ENCODE measurements at regions not wholly inside any gene's neighbourhood (a gene's known extent, or its start where the extent isn't known, plus 50 kb on each side); places are given as distances from the start of the nearest gene placed in this dataset.
"Not testable (repeated sequence)": the region's sequence is repeated elsewhere in the genome, so short reads cannot be mapped to it uniquely, and the experiment has no call there.

DNA sequence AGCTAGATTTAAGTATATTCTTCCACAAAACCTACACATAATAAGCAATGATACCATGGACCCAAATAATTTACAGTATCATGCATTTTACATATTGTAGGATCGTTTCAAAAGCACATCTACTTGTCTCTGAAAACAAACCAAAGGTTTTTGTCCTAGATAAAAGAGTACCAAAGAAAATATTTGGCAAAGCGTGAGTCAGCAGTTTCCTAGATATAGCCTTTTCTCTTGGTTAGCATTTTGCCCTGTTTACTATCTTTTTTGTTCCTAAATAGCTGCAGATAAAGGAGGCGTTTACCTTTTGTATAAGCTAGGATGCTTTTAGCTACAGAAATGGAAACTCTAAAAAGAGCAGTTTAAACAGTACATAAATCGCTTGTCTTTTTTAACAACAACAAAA, 305.8 kb upstream of the GULP1 start:
- no peak for DNase-seq (ENCODE audit: low read depth in 3 of 3, low spot score in 2 of 3)

DNA sequence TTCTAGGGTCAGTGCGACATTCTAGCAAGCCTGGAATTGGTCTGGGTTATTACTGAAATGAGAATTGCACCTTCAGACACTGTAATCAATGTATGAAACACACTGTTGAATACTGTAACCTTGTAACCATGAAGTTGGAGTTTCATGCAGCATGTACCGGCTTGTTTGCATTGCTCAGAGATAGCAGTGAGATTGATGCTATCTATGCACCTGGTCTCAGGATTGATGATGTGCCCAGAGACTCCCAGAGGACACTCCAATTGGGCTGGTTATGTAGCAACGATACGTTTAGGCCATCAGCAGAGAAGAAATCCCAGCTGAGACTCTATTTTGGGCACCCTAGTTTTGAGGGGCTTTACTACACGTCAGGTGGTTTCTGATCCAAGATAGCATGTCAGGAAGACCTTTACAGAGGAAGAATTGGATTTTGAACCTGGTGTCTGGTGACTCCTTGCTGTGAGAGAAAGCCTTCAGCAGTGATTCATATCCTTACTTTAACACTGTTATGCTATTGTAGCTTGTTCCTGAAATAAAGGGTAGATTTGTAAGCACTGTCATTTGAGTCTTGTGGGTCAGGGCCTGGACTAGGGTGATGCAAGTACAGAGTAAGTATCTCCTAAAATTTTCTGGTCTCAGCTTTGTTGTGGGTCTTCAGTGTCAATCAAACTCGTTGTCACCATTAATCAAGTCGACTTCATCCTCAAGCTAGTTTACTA, 305.1 kb upstream of the GULP1 start:
- no peak for DNase-seq (ENCODE audit: low read depth in 3 of 3, low spot score in 2 of 3)

DNA sequence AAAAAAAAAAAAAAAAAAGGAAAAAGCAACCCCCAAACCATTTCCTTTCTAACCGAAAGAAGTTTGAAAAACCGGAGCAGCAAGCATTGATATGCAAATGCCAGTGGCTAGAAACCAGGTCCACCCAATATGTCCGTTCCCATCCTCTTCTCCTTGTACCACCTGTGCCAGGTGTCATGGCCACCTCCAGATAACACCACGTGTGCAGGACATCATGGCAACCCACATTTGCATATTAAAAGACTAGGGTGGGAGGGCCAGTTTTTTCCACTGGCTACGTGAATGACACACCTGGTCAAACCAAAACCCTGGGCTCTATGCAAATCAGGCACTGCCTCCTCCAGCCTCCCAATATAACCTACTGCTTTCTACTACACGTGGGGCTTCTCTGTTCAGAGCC, 303.3 kb upstream of the GULP1 start:
- DNase-seq (ENCODE audit: low read depth in 3 of 3, low spot score in 2 of 3), result no peak

DNA sequence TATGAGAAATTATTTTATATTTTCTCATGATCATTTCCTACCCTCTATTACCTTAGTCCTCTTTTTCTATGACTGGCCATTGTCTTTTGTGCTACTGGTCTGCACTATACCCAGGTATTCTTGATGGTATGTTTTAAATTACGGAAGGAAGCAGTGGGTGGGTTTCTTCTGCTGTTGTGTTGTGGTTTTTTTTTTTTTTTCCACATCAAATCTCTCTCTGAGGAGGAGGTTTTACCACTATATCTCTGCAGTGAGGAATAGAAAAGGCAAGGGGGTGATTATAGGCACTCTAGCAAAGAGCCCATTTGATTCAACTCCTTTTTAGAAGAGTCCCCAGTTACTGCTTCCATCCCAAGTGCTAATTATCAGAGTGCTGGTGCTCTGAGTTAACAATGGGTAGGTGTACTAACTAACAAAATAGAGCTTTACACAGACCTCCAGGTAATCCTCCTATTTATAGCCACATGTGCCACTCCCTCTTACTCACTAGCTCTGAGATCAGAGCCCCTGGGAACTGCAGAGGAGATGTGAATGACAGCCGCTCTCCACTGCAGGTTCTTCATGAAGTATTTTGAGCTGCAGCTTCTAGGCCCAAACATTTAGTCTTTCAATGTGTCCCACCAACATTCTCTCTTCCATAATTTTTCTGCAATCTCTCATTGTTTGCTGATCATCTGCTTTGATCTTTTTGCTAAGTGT, 301.6 kb upstream of the GULP1 start:
- no peak for DNase-seq (ENCODE audit: low read depth in 3 of 3, low spot score in 2 of 3)

DNA sequence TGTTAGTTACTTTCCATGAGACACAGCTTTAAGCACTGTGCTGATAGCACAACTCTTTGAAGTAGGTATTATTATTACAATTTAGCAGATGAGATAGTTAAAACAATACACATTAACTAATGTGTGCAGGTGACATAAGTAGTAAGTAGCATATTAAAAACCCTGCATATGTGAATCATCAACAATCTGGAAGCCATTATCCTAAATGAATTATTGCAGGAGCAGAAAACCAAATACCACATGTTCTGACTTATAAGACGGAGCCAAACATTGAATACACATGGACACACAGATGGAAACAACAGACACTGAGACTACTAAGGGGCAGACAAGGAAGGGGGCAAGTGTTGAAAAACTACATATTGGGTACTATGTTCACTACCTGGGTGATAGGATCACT, 300.3 kb upstream of the GULP1 start:
- no peak for DNase-seq (ENCODE audit: low read depth in 3 of 3, low spot score in 2 of 3)

DNA sequence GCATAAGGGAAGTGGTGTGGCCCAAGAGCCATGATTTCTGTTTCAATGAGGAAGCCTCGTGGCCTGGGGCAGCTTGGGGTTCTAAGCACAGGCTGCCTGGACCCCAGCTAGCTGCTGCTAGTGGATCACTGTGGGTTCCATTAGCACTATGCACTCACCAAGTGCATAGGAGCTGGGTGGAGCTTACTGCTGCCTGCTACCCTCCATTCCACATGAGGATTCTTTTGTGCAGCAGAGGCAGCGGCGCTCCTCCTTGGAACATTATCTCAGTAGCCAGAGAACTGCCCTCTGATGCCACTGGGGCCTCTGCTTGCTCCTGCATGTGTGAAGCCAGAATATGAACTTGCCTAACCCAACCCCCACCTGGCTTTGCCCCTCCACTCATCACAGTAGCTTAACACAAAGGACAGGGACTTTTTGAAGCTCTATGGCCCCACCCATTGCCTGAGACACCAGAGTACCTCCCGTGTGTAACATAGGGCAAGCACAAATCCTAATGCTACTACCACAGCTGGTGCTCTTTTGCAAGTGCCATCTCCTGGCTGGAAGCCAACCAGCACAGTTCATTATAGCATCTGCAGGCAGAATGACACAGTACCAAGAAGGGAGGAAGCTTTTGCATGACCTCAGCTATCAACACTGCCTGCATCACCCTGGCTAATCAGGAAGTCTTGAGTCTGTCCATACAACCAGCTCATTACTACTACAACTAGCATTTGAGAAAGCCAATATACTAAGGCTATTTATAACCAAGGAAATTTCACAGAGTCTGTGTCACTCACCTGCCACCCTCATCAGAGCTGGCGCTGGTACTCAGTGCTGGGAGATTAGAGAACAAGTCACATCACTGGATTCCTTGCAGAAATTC, 297.0 kb upstream of the GULP1 start:
- no peak for DNase-seq (ENCODE audit: low read depth in 3 of 3, low spot score in 2 of 3)

DNA sequence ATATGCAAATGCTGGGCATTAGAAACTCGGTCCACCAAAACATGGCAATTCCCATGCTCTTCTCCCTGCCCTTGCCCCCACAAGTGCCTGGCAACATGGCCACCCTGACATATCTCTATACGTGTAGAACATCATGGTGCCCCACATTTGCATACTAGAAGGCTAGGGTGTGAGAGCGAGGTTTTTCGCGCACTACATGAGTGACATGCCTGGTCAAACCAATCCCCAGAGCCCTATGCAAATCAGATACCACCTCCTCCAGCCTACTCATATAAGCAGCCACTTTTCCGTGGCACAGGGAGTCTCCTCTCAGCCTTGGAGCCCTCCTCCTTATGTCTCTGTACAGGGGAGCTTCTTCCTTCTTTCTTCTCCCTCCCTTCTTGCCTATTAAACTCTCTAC, 296.1 kb upstream of the GULP1 start:
- no peak for DNase-seq (ENCODE audit: low read depth in 3 of 3, low spot score in 2 of 3)

DNA sequence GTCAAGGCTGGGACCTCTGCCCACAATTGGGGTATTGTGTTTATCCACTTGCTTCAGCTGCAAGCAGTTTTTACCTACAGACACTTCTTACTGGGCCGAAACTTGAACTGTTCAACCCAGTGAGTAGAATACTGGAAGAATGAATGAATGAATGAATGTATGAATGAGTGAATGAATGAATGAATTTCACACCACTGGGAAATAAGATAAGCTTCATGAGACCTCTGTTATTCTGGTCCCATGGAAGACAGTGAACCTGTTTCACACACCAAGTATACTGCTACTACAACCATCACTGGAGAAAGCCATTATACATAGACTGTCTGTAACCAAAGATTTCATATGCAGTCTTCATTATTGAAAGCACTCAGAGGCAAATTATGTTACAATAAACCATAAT, 295.0 kb upstream of the GULP1 start:
- no peak for DNase-seq (ENCODE audit: low read depth in 3 of 3, low spot score in 2 of 3)

DNA sequence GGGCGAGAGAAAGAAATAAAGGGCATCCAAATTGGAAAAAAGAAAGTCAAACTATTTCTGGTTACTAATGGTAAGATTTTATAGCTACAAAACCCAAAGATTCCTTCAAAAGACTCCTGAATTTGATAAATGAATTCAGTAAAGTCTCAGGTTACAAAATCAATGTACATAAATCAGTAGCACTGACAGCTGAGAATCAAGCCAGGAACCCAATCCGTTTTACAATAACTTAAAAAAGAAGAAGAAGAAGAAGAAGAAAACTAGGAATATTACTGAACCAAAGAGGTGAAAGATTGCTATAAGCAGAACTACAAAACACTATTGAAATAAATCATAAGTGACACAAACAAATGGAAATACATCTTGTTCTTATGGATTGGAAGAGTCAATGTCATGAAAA, 291.5 kb upstream of the GULP1 start:
- no peak for DNase-seq (ENCODE audit: low read depth in 3 of 3, low spot score in 2 of 3)

DNA sequence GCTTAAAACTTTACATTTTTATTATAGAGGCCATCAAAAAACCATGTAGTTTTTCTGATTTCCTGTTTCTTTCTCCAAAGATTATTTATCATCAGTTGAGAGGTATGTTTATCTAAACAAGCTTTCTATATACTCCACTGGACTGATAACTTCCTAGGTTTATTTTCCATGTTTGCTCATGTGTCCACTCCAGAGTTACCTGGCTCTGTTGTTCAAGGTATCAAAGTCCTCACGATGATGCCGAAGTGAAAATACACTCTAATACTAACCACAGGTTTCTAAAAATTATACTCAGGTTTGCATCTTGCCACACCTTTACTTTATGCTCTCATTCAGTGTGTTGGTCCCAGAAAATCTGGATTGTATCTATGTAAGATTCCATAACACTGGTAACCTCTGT, 287.9 kb upstream of the GULP1 start:
- DNase-seq (ENCODE audit: low read depth in 3 of 3, low spot score in 2 of 3), result no peak

DNA sequence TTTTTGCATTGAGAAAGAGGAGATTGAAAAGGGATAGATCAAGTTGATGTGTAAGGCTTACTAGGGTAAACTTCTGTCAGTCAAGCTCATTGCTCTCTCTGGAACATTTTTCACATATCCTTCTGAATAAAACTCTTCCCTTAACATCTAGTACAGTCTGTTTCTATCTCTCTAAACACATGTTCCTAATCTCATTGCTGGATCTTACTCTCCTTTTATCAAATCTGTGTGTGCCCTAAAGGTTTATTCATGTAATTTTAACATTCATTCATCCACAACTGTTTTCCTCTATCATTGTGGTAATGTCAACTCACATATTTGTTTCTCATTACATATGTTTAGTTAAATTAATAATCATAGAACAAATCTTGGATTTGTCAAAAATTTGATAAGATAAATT, 277.9 kb upstream of the GULP1 start:
- no peak for DNase-seq (ENCODE audit: low read depth in 3 of 3, low spot score in 2 of 3)

DNA sequence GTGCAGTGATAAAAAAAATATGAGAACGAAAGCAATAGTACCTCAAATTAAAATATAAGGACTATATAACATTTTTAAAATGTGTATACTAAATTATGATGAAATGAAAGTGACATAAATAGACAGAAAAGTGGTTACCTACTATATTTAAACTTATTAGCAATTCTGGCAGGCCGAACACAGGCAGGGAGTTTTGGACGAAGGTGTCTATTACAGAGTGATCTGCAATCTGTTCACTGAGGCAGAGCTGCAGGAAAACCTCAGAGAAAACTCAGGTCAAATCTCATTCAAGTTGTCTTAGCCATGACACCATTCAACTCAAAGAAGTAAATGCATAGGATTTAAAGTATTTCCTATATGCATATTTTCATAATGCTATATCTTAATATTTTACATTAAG, 274.8 kb upstream of the GULP1 start:
- no peak for DNase-seq (ENCODE audit: low read depth in 3 of 3, low spot score in 2 of 3)

DNA sequence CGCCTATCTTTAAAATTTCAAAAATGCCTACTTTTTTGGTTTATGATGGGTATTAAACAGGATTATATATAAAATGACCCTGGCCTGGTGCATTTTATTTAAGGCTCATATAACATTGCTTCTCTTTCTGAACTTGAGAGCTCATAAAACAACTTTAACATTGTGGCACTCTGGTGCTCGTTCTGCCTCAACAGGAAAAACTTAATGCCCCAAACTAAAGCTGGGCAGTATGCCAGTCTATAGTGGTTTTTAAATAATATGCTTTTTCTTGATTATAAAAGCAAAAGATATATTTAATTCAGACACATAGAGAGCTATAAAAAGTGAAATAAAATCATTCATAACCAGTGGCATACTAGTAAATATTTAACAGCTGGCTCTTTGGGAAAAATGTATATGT, 269.3 kb upstream of the GULP1 start:
- DNase-seq (ENCODE audit: low read depth in 3 of 3, low spot score in 2 of 3), result no peak

DNA sequence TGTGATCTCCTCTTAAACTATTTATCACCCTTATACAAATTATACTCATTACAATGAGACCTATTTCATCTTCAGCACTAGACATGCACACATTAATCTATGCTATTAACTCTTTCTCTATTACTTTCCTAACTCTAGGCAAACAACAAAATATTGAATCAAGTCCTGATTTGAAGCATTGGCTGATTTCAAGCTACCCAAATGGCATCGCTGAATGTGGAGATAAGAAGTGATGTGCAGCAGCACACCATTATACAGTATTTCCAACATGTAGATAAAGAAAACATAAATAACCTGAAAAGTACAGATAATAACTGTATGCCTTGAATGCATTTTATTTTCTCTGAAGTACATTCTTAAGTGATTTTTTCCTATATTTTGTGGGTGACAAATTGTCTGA, 268.6 kb upstream of the GULP1 start:
- no peak for DNase-seq (ENCODE audit: low read depth in 3 of 3, low spot score in 2 of 3)

DNA sequence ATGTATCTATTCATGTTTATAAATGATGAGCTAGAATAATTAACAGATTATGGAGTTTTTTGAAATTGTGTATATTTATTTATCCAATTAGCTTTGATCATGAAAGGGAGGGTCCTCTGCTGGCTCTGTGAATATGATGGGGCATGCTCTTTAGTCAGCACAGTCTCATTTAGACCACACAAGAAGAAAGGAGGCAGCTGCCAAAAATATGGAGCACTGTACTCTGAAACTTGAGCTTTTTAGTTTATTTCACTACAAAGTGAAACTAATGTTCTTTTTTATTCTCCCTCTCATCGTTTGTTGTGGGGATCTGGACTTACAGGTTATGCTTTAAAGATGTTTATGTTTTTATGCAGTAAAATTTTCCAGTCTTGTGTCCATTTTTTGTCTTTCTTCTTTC, 266.9 kb upstream of the GULP1 start:
- DNase-seq (ENCODE audit: low read depth in 3 of 3, low spot score in 2 of 3), result no peak

DNA sequence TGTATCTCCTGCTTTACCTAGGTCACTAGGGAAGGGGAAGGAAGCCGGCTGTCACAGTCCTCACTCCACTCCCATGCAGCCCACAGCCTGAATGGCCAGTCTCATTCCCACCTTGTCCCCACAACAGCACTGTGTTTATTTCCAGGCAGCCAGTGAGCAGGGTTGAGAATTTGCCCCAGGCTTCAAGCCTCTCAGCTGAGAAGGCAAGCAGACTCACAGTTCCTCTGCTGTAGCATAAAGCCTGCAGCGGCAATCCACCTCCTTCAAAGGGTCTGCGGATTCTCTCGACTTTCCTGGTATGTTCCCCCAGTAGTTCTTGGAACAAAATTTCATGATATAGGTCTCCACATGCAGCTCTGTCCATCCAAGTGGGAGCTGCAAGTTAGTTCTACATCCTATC, 262.9 kb upstream of the GULP1 start:
- no peak for DNase-seq (ENCODE audit: low read depth in 3 of 3, low spot score in 2 of 3)

DNA sequence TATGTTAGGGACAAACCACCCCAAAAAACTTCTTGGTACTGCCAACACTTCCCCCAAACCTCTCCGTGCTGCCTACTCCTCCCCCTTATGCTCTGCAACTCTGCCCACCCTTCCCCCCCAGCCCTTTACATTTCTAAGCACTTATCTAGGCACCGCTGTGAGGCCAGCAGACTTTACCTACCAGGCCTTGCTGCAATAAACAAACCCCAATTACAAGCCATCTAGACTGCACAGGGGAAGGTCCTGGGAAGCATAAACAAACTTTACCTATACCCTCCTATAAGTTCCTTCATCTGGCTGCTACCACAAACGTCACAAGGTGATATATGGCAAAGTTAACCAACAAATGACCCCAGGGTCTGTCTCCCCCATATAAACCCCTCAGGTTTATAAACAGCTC, 259.4 kb upstream of the GULP1 start:
- no peak for DNase-seq (ENCODE audit: low read depth in 3 of 3, low spot score in 2 of 3)

DNA sequence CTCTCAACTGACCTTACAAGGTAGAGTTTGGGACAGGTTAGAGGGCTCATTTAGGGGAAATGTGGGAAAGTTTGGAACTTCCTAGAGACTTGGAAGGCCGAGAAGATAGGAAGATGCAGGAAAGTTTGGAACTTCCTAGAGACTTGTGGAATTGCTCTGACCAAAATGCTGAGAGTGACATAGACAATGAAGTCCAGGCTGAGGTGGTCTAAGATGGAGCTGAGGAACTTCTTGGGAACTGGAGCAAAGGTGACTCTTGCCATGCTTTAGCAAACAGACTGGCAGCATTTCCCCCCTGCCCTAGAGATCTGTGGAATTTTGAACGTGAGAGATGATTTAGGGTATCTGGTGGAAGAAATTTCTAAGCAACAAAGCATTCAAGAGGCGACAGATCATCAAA, 258.9 kb upstream of the GULP1 start:
- no peak for DNase-seq (ENCODE audit: low read depth in 3 of 3, low spot score in 2 of 3)

DNA sequence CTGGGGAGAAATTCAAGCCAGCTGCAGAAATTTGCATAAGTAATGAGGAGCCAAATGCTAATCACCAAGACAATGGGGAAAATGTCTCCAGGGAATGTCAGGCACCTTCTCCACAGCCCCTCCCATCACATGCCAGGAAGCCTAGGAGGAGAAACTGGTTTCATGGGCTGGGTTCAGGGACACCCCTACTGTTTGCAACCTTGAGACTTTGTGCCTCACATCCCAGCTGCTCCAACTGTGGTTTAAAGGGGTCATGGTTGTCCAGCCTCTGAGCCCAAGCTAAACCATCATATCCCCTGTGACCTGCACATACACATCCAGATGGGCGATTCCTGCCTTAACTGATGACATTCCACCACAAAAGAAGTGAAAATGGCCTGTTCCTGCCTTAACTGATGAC, 258.4 kb upstream of the GULP1 start:
- DNase-seq (ENCODE audit: low read depth in 3 of 3, low spot score in 2 of 3), result not testable (repeated sequence)

DNA sequence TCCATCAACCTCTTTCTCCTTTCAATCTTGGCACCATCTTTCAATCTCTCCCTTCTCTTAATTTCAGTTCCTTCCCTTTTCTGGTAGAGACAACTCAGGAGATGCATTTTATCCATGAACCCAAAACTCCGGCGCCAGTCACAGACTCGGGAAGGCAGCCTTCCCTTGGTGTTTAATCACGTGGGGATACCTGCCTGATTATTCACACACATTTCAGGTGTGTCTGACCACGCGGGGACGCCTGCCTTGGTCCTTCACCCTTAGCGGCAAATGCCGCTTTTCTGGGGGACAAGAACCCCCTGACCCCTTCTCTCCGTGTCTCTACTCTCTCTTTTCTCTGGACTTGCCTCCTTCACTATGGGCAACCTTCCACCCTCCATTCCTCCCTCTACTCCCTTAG, 257.6 kb upstream of the GULP1 start:
- DNase-seq (ENCODE audit: low read depth in 3 of 3, low spot score in 2 of 3), result not testable (repeated sequence)

DNA sequence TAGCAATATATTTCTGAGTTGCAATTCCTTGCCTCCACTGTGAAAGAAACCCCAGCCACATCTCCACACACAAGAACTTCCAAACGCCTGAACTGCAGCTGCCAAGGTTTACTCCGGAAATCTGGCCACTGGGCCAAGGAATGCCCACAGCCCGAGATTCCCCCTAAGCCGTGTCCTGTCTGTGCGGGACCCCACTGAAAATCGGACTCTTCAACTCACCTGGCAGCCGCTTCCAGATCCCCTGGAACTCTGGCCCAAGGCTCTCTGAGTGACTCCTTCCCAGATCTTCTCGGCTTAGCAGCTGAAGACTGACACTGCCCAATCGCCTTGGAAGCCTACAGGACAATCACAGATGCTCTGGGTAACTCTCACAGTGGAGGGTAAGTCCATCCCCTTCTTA, 256.3 kb upstream of the GULP1 start:
- DNase-seq (ENCODE audit: low read depth in 3 of 3, low spot score in 2 of 3), result not testable (repeated sequence)

DNA sequence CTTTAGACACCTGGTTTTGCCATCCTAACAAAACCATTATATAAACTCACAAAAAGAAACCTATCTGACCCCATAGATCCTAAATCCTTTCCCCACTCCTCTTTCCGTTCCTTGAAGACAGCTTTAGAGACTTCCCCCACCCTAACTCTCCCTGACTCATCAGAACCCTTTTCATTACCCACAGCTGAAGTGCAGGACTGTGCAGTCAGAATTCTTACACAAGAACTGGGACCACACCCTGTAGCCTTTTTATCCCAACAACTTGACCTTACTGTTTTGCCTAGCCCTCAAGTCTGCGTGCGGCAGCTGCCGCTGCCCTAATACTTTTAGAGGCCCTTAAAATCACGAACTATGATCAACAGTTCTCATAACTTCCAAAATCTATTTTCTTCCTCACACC, 254.9 kb upstream of the GULP1 start:
- DNase-seq (ENCODE audit: low read depth in 3 of 3, low spot score in 2 of 3), result not testable (repeated sequence)

All from right renal cortex interstitium (tissue), 3 donors.